ENCODE measurements at regions not wholly inside any gene's neighbourhood (a gene's known extent, or its start where the extent isn't known, plus 50 kb on each side); places are given as distances from the start of the nearest gene placed in this dataset.

DNA sequence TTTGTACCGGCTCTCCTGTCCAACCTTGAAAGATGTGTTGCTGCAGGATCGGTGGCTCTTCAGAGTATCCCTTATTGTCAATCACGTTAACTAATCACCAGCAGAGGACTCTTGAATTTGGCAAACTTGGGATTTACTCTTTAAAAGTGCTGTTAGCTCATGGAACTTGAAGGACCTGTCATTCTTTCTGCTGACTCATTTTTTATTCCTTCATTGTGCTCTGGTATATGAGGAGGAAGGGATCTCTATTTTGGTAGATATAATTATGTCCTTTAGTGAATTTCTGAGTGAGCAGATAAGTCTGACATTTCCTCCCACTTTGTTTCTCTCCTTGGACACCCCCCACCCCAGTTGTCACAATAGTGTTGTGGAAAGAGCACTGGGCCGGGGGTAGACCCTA is 175.1 kb upstream of the HDAC9 start:
- no peaks in the 10 kb centered on the region for H3K36me3 Mint-ChIP-seq (ENCODE audit: low read depth)
- H3K4me1 Mint-ChIP-seq (ENCODE audit: low read depth) = no peaks in the 10 kb centered on the region
- intact Hi-C loops (cut with micrococcal nuclease) = no loop called here
- H3K27ac Mint-ChIP-seq = no peak overlapping the region
- DNase-seq (ENCODE audit: low spot score) = no peak
- H3K4me3 Mint-ChIP-seq = no peak overlapping the region
- no peaks in the 10 kb centered on the region for H3K9me3 Mint-ChIP-seq
- H3K27me3 Mint-ChIP-seq (ENCODE audit: insufficient read depth) = peaks cover 5% of the 10 kb centered on the region

DNA sequence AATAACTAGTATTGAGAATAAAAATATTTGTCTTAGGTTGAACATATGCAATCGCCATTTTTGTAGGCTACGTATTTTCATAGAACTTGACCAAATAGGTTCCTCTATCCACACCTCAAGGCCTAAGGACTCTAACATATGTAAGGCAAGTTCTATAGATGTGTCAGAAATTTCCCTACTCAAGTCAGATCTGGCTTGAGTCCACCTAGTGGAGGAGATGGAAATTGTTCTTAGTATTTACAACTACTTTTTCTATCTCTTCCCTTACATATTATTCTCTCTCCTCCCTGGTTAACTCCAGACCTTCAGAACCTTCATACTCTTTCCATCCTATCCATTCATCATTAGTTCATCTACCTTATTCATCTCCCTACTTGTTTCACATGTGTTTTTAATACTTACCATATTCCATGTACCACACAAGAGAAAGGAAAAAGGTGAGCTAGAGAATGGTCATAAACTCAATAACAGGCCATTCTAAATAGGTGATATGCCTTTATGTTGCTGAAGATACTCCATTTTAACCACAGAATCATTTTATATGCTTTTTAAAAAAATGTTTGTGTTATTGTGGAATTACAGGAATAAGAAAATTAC is 174.5 kb upstream of the HDAC9 start:
- no peaks in the 10 kb centered on the region for H3K36me3 Mint-ChIP-seq (ENCODE audit: low read depth)
- DNase-seq (ENCODE audit: low spot score) = no peak
- no peak overlapping the region for H3K4me3 Mint-ChIP-seq
- peaks cover 3% of the 10 kb centered on the region for H3K27me3 Mint-ChIP-seq (ENCODE audit: insufficient read depth)
- intact Hi-C loops (cut with micrococcal nuclease) = loop anchor here (1.0 kb wide), 2 partner anchors 551 to 640 kb away; no protein-coding TSS in a partner anchor
- no peaks in the 10 kb centered on the region for H3K9me3 Mint-ChIP-seq
- H3K4me1 Mint-ChIP-seq (ENCODE audit: low read depth) = no peaks in the 10 kb centered on the region
- no peak overlapping the region for H3K27ac Mint-ChIP-seq

DNA sequence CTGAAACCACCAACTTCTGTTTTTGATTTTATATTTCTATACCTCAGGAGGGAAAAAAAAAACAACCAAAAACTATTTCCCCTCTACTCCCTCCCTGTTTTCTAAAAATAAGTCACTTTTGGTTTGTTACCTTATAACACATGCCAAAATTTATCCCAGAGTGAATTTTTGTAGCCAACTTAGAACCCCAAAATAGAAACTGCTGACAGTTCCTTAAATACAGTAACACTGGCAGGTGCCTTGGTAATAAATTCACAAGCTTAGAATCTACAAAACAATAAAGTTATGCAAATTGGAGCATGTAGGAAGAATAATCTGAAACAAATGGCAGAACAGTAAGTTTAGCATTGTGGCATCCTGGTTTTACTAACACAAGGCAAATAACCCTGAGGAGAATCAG is 165.0 kb upstream of the HDAC9 start:
- no peak for DNase-seq (ENCODE audit: low spot score)
- H3K27ac Mint-ChIP-seq = no peak overlapping the region
- intact Hi-C loops (cut with micrococcal nuclease) = no loop called here
- no peaks in the 10 kb centered on the region for H3K36me3 Mint-ChIP-seq (ENCODE audit: low read depth)
- H3K9me3 Mint-ChIP-seq = no peaks in the 10 kb centered on the region
- H3K4me3 Mint-ChIP-seq = no peak overlapping the region
- peaks cover 4% of the 10 kb centered on the region for H3K27me3 Mint-ChIP-seq (ENCODE audit: insufficient read depth)
- no peaks in the 10 kb centered on the region for H3K4me1 Mint-ChIP-seq (ENCODE audit: low read depth)

DNA sequence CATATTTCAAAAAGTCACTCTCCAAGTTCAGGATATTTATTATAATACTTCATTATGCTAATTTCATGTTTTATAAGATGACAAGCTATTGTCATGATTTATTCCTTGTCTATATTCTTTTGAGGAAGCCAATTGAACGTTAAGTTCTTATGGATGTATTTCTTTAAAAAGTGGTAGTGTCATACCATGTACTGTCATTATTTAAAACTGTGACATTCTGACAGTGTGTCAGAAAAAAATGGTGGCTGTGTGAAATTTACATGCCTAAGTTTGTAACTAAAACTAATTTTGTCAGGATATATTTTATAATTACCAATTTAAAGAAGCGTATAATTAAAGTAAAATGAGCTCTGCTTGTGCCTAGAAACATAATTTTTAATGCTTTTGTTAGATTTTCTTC is 158.9 kb upstream of the HDAC9 start:
- Mint-ChIP-seq H3K4me1 (ENCODE audit: low read depth) (no peaks in the 10 kb centered on the region), H3K36me3 (ENCODE audit: low read depth) (no peaks in the 10 kb centered on the region), H3K27ac (no peak overlapping the region), H3K9me3 (peaks cover 4% of the 10 kb centered on the region), H3K27me3 (ENCODE audit: insufficient read depth) (no peaks in the 10 kb centered on the region), H3K4me3 (no peak overlapping the region)
- intact Hi-C loops (cut with micrococcal nuclease) = no loop called here
- DNase-seq (ENCODE audit: low spot score) = no peak

DNA sequence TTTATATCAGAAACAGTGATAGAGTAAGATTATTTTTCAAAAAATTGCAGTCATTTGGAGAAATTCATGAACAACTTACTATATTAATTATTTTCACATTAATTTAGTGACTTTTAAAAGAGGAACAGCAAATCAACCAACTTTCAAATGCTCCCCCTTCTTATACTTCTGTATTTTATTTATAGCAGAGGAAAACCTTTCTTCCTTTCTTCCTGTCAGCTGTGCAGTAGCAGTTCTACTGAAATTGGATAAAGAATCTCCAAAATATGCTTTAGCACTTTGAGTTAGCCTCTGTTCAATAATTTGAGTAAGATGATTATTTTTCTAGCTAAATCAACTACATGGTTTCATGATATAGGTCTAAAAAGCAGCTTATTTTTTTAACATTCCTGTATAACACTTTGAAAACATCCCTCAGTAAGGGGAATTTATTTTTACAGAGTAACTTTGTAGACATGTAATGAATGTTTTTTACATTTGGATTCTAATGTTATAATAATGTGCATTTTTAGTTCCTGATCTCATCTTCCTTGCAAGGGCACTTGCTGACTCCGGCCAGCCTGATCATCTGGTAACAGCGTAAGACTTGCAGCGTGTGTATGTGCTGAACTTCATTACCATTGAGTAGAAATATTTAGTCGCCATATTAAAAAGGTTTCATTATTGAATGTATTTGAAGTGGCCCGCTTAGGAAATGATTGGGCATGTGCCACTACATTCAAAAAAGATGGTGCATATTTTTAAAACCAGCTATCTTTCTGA is 158.3 kb upstream of the HDAC9 start:
- no peak for DNase-seq (ENCODE audit: low spot score)
- intact Hi-C loops (cut with micrococcal nuclease) = no loop called here
- H3K9me3 Mint-ChIP-seq = peaks cover 4% of the 10 kb centered on the region
- no peaks in the 10 kb centered on the region for H3K27me3 Mint-ChIP-seq (ENCODE audit: insufficient read depth)
- H3K4me3 Mint-ChIP-seq = no peak overlapping the region
- no peaks in the 10 kb centered on the region for H3K36me3 Mint-ChIP-seq (ENCODE audit: low read depth)
- no peak overlapping the region for H3K27ac Mint-ChIP-seq
- no peaks in the 10 kb centered on the region for H3K4me1 Mint-ChIP-seq (ENCODE audit: low read depth)

DNA sequence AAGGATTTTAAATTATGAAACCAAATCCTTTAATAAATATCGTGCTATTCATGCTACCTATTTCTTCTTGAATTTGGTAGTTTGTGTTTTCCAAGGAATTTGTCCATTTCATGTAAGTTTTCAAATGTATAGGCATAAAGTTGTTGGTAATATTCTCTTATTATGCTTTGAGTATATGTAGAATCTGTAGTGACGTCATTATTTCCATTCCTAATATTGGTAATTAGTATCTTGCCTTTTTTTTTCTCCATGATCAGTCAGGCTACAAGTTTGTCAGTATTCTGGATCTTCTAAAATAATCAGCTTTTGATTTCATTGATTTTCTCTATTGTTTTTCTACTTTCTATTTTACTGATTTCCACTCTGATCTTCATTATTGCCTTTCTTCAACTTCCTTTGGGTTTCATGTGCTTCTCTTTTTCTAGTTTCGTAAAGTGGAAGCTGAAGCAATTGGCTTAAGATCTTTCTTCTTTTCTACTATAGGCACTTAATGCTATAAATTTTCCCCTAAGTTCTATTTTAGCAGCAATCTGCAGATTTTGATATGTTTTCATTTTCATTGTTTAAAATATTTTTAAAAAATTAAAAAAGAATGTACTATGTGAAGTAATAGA is 156.5 kb upstream of the HDAC9 start:
- intact Hi-C loops (cut with micrococcal nuclease) = no loop called here
- H3K27me3 Mint-ChIP-seq (ENCODE audit: insufficient read depth) = no peaks in the 10 kb centered on the region
- H3K9me3 Mint-ChIP-seq = peaks cover 4% of the 10 kb centered on the region
- no peaks in the 10 kb centered on the region for H3K36me3 Mint-ChIP-seq (ENCODE audit: low read depth)
- H3K27ac Mint-ChIP-seq = no peak overlapping the region
- H3K4me3 Mint-ChIP-seq = no peak overlapping the region
- H3K4me1 Mint-ChIP-seq (ENCODE audit: low read depth) = no peaks in the 10 kb centered on the region
- DNase-seq (ENCODE audit: low spot score) = no peak

DNA sequence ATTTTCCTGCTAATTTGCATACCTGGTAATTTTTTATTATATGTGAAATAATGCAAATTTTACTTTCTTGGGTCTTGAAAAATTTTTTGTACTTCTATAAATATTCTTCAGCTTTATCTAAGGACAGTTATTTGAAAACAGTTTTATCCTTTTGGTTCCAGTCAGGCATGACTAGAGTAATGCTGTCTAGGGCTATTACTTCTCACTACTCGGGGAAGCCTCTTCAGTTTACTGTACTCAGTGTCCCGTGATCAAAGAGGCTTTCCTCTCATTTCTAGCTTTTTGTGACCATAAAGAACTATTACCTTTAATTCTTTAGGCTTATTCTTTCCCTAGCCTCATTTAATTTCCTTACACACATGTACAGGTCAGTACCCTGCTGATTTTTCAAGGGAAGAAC is 153.8 kb upstream of the HDAC9 start:
- no peaks in the 10 kb centered on the region for H3K36me3 Mint-ChIP-seq (ENCODE audit: low read depth)
- H3K4me3 Mint-ChIP-seq = no peak overlapping the region
- intact Hi-C loops (cut with micrococcal nuclease) = no loop called here
- DNase-seq (ENCODE audit: low spot score) = no peak
- H3K4me1 Mint-ChIP-seq (ENCODE audit: low read depth) = no peaks in the 10 kb centered on the region
- H3K9me3 Mint-ChIP-seq = peaks cover 4% of the 10 kb centered on the region
- H3K27me3 Mint-ChIP-seq (ENCODE audit: insufficient read depth) = peaks cover under 1% of the 10 kb centered on the region
- H3K27ac Mint-ChIP-seq = no peak overlapping the region

DNA sequence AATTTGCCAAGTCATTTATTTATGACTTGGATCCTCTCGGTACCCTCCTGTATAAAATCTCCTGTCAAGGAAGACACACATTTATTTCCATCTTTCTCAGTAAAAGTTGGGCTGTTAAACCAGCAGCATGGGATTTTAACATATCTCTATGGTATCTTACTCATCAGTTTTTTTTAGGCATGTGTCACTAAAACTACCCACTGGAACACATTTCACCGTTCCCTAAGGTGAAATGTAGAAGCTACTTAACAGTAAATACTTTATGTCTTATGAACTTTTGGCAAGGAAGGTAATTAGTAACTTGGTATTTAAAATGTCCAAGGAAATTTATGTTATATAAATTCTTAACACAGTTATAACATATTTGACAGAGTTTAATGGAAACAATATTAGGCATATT is 152.5 kb upstream of the HDAC9 start:
- no peak overlapping the region for H3K4me3 Mint-ChIP-seq
- no peak for DNase-seq (ENCODE audit: low spot score)
- H3K36me3 Mint-ChIP-seq (ENCODE audit: low read depth) = no peaks in the 10 kb centered on the region
- H3K9me3 Mint-ChIP-seq = peaks cover 4% of the 10 kb centered on the region
- intact Hi-C loops (cut with micrococcal nuclease) = no loop called here
- H3K27me3 Mint-ChIP-seq (ENCODE audit: insufficient read depth) = peaks cover 1% of the 10 kb centered on the region
- H3K4me1 Mint-ChIP-seq (ENCODE audit: low read depth) = no peaks in the 10 kb centered on the region
- H3K27ac Mint-ChIP-seq = no peak overlapping the region

DNA sequence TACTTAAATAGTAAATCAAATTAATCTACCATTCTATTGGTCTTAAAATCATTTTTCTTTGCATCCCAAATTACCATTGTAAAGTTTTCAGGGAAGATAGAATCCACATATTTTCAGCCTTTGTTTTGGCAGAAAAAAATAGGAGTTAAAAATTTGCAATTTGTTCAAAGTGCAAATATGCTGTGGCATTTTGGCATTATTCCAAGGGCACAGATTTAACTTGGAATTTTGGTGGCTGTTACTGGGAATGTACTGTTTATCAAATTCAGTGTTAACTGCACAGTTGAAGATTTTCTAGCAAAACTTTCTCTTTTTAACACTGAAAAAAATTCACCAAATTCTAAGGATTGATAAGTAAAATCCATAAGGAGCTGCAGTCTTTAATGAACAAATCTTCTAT is 151.0 kb upstream of the HDAC9 start:
- Mint-ChIP-seq H3K4me3 (no peak overlapping the region), H3K9me3 (peaks cover 4% of the 10 kb centered on the region), H3K27ac (no peak overlapping the region), H3K4me1 (ENCODE audit: low read depth) (no peaks in the 10 kb centered on the region), H3K27me3 (ENCODE audit: insufficient read depth) (peaks cover 4% of the 10 kb centered on the region), H3K36me3 (ENCODE audit: low read depth) (no peaks in the 10 kb centered on the region)
- intact Hi-C loops (cut with micrococcal nuclease) = no loop called here
- DNase-seq (ENCODE audit: low spot score) = no peak

DNA sequence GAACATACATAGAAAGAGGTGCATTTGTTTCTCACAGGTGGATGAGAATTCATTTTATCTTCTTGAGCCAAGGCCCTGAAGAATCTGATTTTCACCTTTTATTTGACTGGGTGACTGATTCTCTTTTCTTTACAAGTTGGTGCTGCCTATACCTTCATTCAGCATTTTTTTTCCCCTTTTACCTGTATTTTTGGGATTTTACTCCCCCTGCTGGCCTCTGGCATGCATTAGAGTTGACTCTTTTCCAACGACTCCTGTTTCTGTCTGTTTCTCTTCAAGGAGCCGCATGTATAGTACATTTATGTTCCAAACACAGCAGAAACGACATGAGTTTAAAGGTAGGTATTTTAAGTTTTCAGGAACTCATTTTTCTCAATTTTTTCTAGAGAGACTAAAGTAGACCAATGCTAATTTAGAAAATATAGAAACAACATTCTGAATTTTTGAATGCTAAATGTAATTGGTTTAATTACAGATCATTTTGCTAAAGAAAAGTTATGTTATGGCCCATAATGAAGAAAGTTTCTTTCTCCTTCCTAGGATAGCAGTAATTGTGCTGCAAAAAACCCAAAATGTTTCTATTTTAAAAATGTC is 149.8 kb upstream of the HDAC9 start:
- Mint-ChIP-seq H3K27me3 (ENCODE audit: insufficient read depth) (peaks cover 4% of the 10 kb centered on the region), H3K36me3 (ENCODE audit: low read depth) (no peaks in the 10 kb centered on the region), H3K4me3 (no peak overlapping the region), H3K9me3 (peaks cover 4% of the 10 kb centered on the region), H3K4me1 (ENCODE audit: low read depth) (no peaks in the 10 kb centered on the region), H3K27ac (no peak overlapping the region)
- intact Hi-C loops (cut with micrococcal nuclease) = loop anchor here (1.0 kb wide), 2 partner anchors 575 to 664 kb away; no protein-coding TSS in a partner anchor
- no peak for DNase-seq (ENCODE audit: low spot score)

DNA sequence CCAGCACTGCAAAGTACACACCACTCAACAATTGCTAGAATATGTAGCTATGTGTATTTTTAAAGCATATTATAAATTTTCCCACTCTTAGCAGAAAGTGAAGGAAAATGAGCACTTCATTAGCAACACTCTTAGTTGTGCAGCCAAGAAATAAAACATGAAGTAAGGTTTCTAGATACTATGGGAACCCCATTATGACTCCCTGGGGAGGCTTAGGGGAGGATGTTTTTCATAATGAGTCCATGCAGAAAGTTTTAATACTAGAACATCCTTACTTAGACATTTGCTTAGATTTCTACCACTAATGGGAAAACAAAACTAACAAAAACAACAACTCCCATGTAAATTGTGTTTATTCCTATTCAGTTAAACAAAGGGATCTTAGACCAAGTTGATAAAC is 148.4 kb upstream of the HDAC9 start:
- Mint-ChIP-seq H3K36me3 (ENCODE audit: low read depth) (no peaks in the 10 kb centered on the region), H3K9me3 (no peaks in the 10 kb centered on the region), H3K4me1 (ENCODE audit: low read depth) (no peaks in the 10 kb centered on the region), H3K4me3 (no peak overlapping the region), H3K27ac (no peak overlapping the region), H3K27me3 (ENCODE audit: insufficient read depth) (peaks cover 4% of the 10 kb centered on the region)
- intact Hi-C loops (cut with micrococcal nuclease) = no loop called here
- no peak for DNase-seq (ENCODE audit: low spot score)

DNA sequence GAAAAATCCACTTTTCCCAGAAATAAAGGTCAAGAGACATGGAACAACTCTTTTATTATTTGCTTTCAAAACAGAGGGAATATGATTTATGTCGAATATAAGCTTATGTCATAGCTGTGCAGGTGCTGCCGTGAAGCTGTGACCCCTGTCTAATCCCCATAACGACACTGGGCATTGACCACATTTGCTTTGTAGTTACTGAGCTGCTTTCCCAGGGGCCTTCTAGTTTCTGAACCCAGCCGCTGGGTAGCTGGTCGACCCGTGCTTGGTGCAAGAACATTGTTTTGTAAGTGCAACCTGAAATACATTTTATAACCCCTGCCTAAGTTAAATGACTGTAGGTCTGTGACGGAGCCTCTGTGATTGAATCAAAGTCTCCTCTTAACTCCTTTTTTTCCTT is 144.9 kb upstream of the HDAC9 start:
- H3K4me1 Mint-ChIP-seq (ENCODE audit: low read depth) = peaks cover 1% of the 10 kb centered on the region
- intact Hi-C loops (cut with micrococcal nuclease) = loop anchor here (5.0 to 10.0 kb wide), 3 partner anchors 227 to 1094 kb away; no protein-coding TSS in a partner anchor
- H3K9me3 Mint-ChIP-seq = no peaks in the 10 kb centered on the region
- H3K27me3 Mint-ChIP-seq (ENCODE audit: insufficient read depth) = peaks cover 4% of the 10 kb centered on the region
- no peak overlapping the region for H3K4me3 Mint-ChIP-seq
- H3K27ac Mint-ChIP-seq = no peak overlapping the region
- H3K36me3 Mint-ChIP-seq (ENCODE audit: low read depth) = no peaks in the 10 kb centered on the region
- no peak for DNase-seq (ENCODE audit: low spot score)
